ENCODE measurements at regions not wholly inside any gene's neighbourhood (a gene's known extent, or its start where the extent isn't known, plus 50 kb on each side); places are given as distances from the start of the nearest gene placed in this dataset.

GRCh38 chr15:96267463-96267862 lies 63.0 kb upstream of the NR2F2 start:
- TF ChIP-seq POLR2A (IDR thresholded peaks at IDR 0.05; ENCODE audit: low read depth, low read length) (no peak), POLR2AphosphoS5 (IDR thresholded peaks at IDR 0.05; ENCODE audit: low read depth, low read length) (no peak), TAF1 (IDR thresholded peaks at IDR 0.05; ENCODE audit: low read depth, low read length) (no peak), PAX5 (IDR thresholded peaks at IDR 0.05; ENCODE audit: insufficient read depth, low read length, severe bottlenecking) (no peak), SPI1 (IDR thresholded peaks at IDR 0.05; ENCODE audit: low read depth, low read length) (no peak), POU2F2 (IDR thresholded peaks at IDR 0.05; ENCODE audit: low read depth, low read length) (no peak)

Measured in GM12891 (cell line).